ENCODE measurements at regions not wholly inside any gene's neighbourhood (a gene's known extent, or its start where the extent isn't known, plus 50 kb on each side); places are given as distances from the start of the nearest gene placed in this dataset.

GRCh38 chr6:43847741-43848630 lies 78.0 kb downstream of the VEGFA start:
- DNase-seq (ENCODE audit: low read depth) = peak; percentile 29
- H3K4me3 ChIP-seq (ENCODE audit: low read length) = no peak overlapping the region
- no peak for TF ChIP-seq CTCF (conservative IDR thresholded peaks at IDR 0.05; ENCODE audit: low read length)

- TF ChIP-seq CTCF (conservative IDR thresholded peaks at IDR 0.05; ENCODE audit: low read length) = no peak
- DNase-seq (ENCODE audit: low read depth) = no peak
- H3K4me3 ChIP-seq (ENCODE audit: low read length) = no peak overlapping the region
Measured at GRCh38 chr6:43846556-43846955, 76.5 kb downstream of the VEGFA start.

- TF ChIP-seq CTCF (conservative IDR thresholded peaks at IDR 0.05; ENCODE audit: low read length) = no peak
- no peak overlapping the region for H3K4me3 ChIP-seq (ENCODE audit: low read length)
- no peak for DNase-seq (ENCODE audit: low read depth)
Measured at GRCh38 chr6:43845646-43846045, 75.6 kb downstream of the VEGFA start.

GRCh38 chr6:43843669-43844171 lies 73.7 kb downstream of the VEGFA start:
- TF ChIP-seq CTCF (conservative IDR thresholded peaks at IDR 0.05; ENCODE audit: low read length) = no peak
- no peak overlapping the region for H3K4me3 ChIP-seq (ENCODE audit: low read length)
- DNase-seq (ENCODE audit: low read depth) = no peak

GRCh38 chr6:43843097-43843645 lies 73.2 kb downstream of the VEGFA start:
- no peak for DNase-seq (ENCODE audit: low read depth)
- no peak overlapping the region for H3K4me3 ChIP-seq (ENCODE audit: low read length)
- TF ChIP-seq CTCF (conservative IDR thresholded peaks at IDR 0.05; ENCODE audit: low read length) = no peak

- no peak overlapping the region for H3K4me3 ChIP-seq (ENCODE audit: low read length)
- DNase-seq (ENCODE audit: low read depth) = peak; percentile 58
Measured at GRCh38 chr6:43842231-43842794, 72.3 kb downstream of the VEGFA start.

More at GRCh38 chr6:43842231-43842794, 72.3 kb downstream of the VEGFA start:
- no peak for TF ChIP-seq CTCF (conservative IDR thresholded peaks at IDR 0.05; ENCODE audit: low read length)

All from AG10803 (cell line).